PC-9 (cell line): ENCODE measurements at regions not wholly inside any gene's neighbourhood (a gene's known extent, or its start where the extent isn't known, plus 50 kb on each side); places are given as distances from the start of the nearest gene placed in this dataset.

Source experiments
- BruUV-seq: library from RNA; stranded (reverse); fragments of 400-500 nt; replicated peaks from 2 replicates; lab custom pipeline; 2021; lab: Mats Ljungman, UMichigan
- CTCF ChIA-PET: fragments of 300-600 bp; sonication (Branson Sonifier 250); formaldehyde crosslinking; loops from one replicate; lab custom pipeline; 2022; ENCODE audit warnings: antibody characterized with exemption; lab: Charles Lee
- POLR2A ChIA-PET: fragments of 300-600 bp; sonication (Branson Sonifier 250); formaldehyde crosslinking; loops from one replicate; lab custom pipeline; 2022; ENCODE audit warnings: antibody characterized with exemption; ENCODE audit not compliant: unreplicated experiment; lab: Charles Lee
- DNase-seq, 2 experiments: peaks; one replicate each; pipeline versions ENCODE4 v3.0.0 to v3.0.0-alpha.2; 2015 to 2022; ENCODE audit warnings: mixed read lengths in 1 of 2
- H2AFZ ChIP-seq: fragments of 200-600 bp; sonication (generic); 2 replicates; pipeline ENCODE4 v1.8.1; 2017; ENCODE audit warnings: antibody characterized with exemption
- H3F3A ChIP-seq: fragments of 200-600 bp; sonication (generic); 2 replicates; pipeline ENCODE4 v1.8.1; 2017; ENCODE audit warnings: antibody characterized with exemption, mild to moderate bottlenecking, low read depth; ENCODE audit not compliant: insufficient read depth
- H3K27ac ChIP-seq: fragments of 200-600 bp; sonication (generic); 2 replicates; pipeline ENCODE4 v1.6.1; 2016; ENCODE audit warnings: mixed run types
- H3K27me3 ChIP-seq: fragments of 200-600 bp; sonication (generic); 2 replicates; pipeline ENCODE4 v1.6.1; 2016; ENCODE audit warnings: low read depth, mixed run types; ENCODE audit not compliant: insufficient read depth
- H3K36me3 ChIP-seq: fragments of 200-600 bp; sonication (generic); 2 replicates; pipeline ENCODE4 v1.6.1; 2016; ENCODE audit warnings: low read depth, mixed run types
- H3K4me1 ChIP-seq: fragments of 200-600 bp; sonication (generic); replicated peaks from 2 replicates; pipeline ENCODE4 v1.6.1; 2016; ENCODE audit warnings: mixed run types; ENCODE audit not compliant: insufficient read depth
- H3K4me2 ChIP-seq: fragments of 200-600 bp; sonication (generic); 2 replicates; pipeline ENCODE4 v1.6.1; 2017; ENCODE audit warnings: mixed run types
- H3K4me3 ChIP-seq: fragments of 200-600 bp; sonication (generic); 2 replicates; pipeline ENCODE4 v1.6.1; 2016; ENCODE audit warnings: mixed run types
- H3K79me2 ChIP-seq: fragments of 200-600 bp; sonication (generic); 2 replicates; pipeline ENCODE4 v1.6.1; 2017; ENCODE audit warnings: low read depth, mixed run types
- H3K9me2 ChIP-seq: fragments of 200-600 bp; sonication (generic); 2 replicates; pipeline ENCODE4 v1.8.1; 2017; ENCODE audit warnings: mild to moderate bottlenecking; ENCODE audit not compliant: insufficient read depth
- H3K9me3 ChIP-seq: fragments of 200-600 bp; sonication (generic); 2 replicates; pipeline ENCODE4 v1.8.1; 2016; ENCODE audit warnings: low read depth; ENCODE audit not compliant: insufficient read depth
- H4K20me1 ChIP-seq: fragments of 200-600 bp; sonication (generic); 2 replicates; pipeline ENCODE4 v1.8.1; 2017; ENCODE audit not compliant: insufficient read depth
- EZH2 ChIP-seq: fragments of 200-600 bp; sonication (generic); IDR thresholded peaks from 2 replicates; pipeline ENCODE4 v1.8.0; 2017; ENCODE audit warnings: antibody characterized with exemption, low read depth
- intact Hi-C: fragments of 100-400 bp; cut with micrococcal nuclease; formaldehyde crosslinking; loops from one replicate; pipeline ENCODE4 v1.10.0; 2022; ENCODE audit not compliant: unreplicated experiment
- TF ChIP-seq, protein P1 (sequence below): fragments of 200-600 bp; sonication (generic); conservative IDR thresholded peaks from 2 replicates; pipeline ENCODE4 v1.6.1; 2017; ENCODE audit warnings: mixed run types, antibody characterized with exemption, mild to moderate bottlenecking, moderate library complexity

DNA sequence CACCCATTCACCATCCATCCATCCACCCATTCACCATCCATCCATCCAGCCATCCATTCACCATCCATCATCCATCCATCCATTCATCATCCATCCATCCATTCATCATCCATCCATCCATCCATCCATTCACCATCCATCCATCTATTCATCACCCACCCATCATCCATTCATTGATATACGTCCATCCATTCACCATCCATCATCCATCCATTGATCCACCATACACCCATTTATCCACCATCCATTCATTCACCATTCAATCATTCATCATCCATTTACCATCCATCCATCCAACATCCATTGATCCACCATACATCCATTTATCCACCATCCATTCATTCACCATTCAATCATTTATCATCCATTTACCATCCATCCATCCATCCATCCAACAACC lies 111.7 kb downstream of the ABCC12 start:
- Histone ChIP-seq H3K27ac (no peak overlapping the region), H3K79me2 (no peaks in the 10 kb centered on the region), H3K9me2 (no peaks in the 10 kb centered on the region), H3K9me3 (no peaks in the 10 kb centered on the region), H3K4me2 (no peak overlapping the region), H4K20me1 (no peaks in the 10 kb centered on the region), H3K4me1 (no peaks in the 10 kb centered on the region), H2AFZ (no peak overlapping the region), H3K4me3 (no peak overlapping the region), H3K36me3 (no peaks in the 10 kb centered on the region), H3K27me3 (no peaks in the 10 kb centered on the region; the same call in 1 of the 2 replicates), H3F3A (no peaks in the 10 kb centered on the region)
- ChIA-PET POLR2A (no interaction called here), CTCF (no interaction called here)
- TF ChIP-seq EZH2 = no peak
- TF ChIP-seq, protein P1, sequence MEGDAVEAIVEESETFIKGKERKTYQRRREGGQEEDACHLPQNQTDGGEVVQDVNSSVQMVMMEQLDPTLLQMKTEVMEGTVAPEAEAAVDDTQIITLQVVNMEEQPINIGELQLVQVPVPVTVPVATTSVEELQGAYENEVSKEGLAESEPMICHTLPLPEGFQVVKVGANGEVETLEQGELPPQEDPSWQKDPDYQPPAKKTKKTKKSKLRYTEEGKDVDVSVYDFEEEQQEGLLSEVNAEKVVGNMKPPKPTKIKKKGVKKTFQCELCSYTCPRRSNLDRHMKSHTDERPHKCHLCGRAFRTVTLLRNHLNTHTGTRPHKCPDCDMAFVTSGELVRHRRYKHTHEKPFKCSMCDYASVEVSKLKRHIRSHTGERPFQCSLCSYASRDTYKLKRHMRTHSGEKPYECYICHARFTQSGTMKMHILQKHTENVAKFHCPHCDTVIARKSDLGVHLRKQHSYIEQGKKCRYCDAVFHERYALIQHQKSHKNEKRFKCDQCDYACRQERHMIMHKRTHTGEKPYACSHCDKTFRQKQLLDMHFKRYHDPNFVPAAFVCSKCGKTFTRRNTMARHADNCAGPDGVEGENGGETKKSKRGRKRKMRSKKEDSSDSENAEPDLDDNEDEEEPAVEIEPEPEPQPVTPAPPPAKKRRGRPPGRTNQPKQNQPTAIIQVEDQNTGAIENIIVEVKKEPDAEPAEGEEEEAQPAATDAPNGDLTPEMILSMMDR = no peak
- intact Hi-C loops = no loop called here
- DNase-seq = no peak
- no TSS peak for BruUV-seq

DNA sequence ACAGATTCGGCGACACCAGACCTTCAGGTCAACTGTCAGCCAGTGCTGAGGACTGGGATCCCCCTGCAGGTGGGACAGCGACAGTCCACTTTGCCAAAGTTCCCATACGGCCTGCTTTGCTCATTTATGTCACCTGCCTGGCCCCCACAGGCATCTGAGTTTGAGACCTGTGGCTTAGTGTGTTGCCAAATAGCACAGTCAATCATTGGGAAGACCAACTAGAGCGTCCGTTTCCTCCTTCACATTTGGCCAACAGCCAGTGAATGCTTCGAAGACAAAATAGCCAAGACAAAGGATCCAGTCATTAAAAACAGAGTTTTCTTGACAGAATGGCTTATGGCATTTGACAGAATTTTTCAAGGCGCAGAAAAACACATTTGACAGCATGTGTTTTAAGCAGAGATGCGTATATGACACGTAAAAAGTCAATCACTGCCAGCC lies 113.8 kb downstream of the ABCC12 start:
- no TSS peak for BruUV-seq
- no peak overlapping the region for H3K27ac ChIP-seq
- H3K4me3 ChIP-seq = no peak overlapping the region
- no peaks in the 10 kb centered on the region for H3K36me3 ChIP-seq
- no peak for DNase-seq
- H2AFZ ChIP-seq = no peak overlapping the region
- no peaks in the 10 kb centered on the region for H3K4me1 ChIP-seq
- TF ChIP-seq, protein P1 = 0 out of 2 replicates have a peak, but pooled peaks have one; percentile 13
- no peak for TF ChIP-seq EZH2
- no peaks in the 10 kb centered on the region for H3K79me2 ChIP-seq
- intact Hi-C loops = no loop called here
- ChIA-PET POLR2A (no interaction called here), CTCF (interaction anchor here (0.7 kb wide), 1 partner anchor 35 kb away, joined by 3 read pairs; no protein-coding TSS in a partner anchor)
- H3K27me3 ChIP-seq = no peaks in the 10 kb centered on the region
- H4K20me1 ChIP-seq = no peaks in the 10 kb centered on the region
- H3K9me2 ChIP-seq = no peaks in the 10 kb centered on the region
- no peaks in the 10 kb centered on the region for H3F3A ChIP-seq
- no peaks in the 10 kb centered on the region for H3K9me3 ChIP-seq
- no peak overlapping the region for H3K4me2 ChIP-seq

DNA sequence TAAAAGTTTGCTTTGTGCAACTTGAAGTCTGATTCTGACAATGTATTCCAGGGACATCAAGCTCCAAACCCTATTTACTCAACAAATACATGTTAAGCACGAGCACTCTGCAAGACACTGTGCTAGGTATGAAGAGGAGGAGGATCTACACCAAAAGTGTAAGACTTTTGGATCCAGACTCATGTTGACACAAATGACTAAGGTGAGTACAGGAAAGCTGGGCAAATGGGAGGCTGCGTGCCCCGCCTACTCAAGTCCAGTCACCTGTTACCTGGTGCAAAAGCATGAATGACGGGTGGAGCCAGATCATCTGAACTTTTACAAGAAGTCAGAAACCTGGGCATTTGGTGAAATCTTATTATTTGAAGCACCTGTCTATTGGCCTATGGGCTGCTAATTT lies 120.7 kb downstream of the ABCC12 start:
- BruUV-seq = no TSS peak
- no peaks in the 10 kb centered on the region for H3F3A ChIP-seq
- no peak overlapping the region for H2AFZ ChIP-seq
- intact Hi-C loops = no loop called here
- no peaks in the 10 kb centered on the region for H3K27me3 ChIP-seq
- H3K4me3 ChIP-seq = no peak overlapping the region
- peaks cover 6% of the 10 kb centered on the region; the same call in 1 of the 2 replicates for H3K9me3 ChIP-seq
- H4K20me1 ChIP-seq = no peaks in the 10 kb centered on the region
- no peak overlapping the region for H3K4me2 ChIP-seq
- CTCF ChIA-PET = no interaction called here
- peak in 1 of 2 experiments; percentile 37 for DNase-seq
- no peaks in the 10 kb centered on the region for H3K36me3 ChIP-seq
- H3K4me1 ChIP-seq = peaks cover 8% of the 10 kb centered on the region
- H3K9me2 ChIP-seq = no peaks in the 10 kb centered on the region
- no peak for TF ChIP-seq EZH2
- TF ChIP-seq, protein P1 = no peak
- no peaks in the 10 kb centered on the region for H3K79me2 ChIP-seq
- POLR2A ChIA-PET = no interaction called here
- no peak overlapping the region for H3K27ac ChIP-seq
